ENCODE measurements at regions not wholly inside any gene's neighbourhood (a gene's known extent, or its start where the extent isn't known, plus 50 kb on each side); places are given as distances from the start of the nearest gene placed in this dataset.

- no peak for TF ChIP-seq CTCF (conservative IDR thresholded peaks at IDR 0.05; ENCODE audit: low read length)
- TF ChIP-seq EZH2phosphoT487 (IDR thresholded peaks at IDR 0.05; ENCODE audit: borderline replicate concordance): no peak
Observed at GRCh38 chr2:9141706-9142460, 64.7 kb upstream of the ASAP2 start.
